Lower lobe of right lung (tissue), 2 donors: ENCODE measurements at regions not wholly inside any gene's neighbourhood (a gene's known extent, or its start where the extent isn't known, plus 50 kb on each side); places are given as distances from the start of the nearest gene placed in this dataset.
"Not testable (repeated sequence)": the region's sequence is repeated elsewhere in the genome, so short reads cannot be mapped to it uniquely, and the experiment has no call there.

Source experiments
- ATAC-seq, 2 donors: fragments of 200-7000 bp; cut with Tn5 transposase; one replicate each; pipeline ENCODE4 v1.9.1; 2020 to 2022; ENCODE audit warnings: mild to moderate bottlenecking in 2 of 2, moderate library complexity in 2 of 2
- DNase-seq: peaks from one replicate; pipeline ENCODE4 v3.0.0-alpha.2; 2020
- H3K27ac ChIP-seq: fragments of 200-600 bp; one replicate; pipeline ENCODE4 v1.8.0; 2022
- H3K27me3 ChIP-seq: fragments of 200-600 bp; one replicate; pipeline ENCODE4 v1.8.0; 2022; ENCODE audit warnings: low read depth
- H3K36me3 ChIP-seq: fragments of 200-600 bp; one replicate; pipeline ENCODE4 v1.8.0; 2022; ENCODE audit warnings: mild to moderate bottlenecking
- H3K4me1 ChIP-seq: fragments of 200-600 bp; one replicate; pipeline ENCODE4 v1.8.0; 2022
- H3K4me3 ChIP-seq: fragments of 200-600 bp; one replicate; pipeline ENCODE4 v1.8.0; 2022; ENCODE audit warnings: mild to moderate bottlenecking
- H3K9me3 ChIP-seq: fragments of 200-600 bp; one replicate; pipeline ENCODE4 v1.8.0; 2022
- CTCF ChIP-seq: fragments of 200-600 bp; IDR thresholded peaks from one replicate; pipeline ENCODE4 v1.8.0; 2022; ENCODE audit warnings: antibody characterized with exemption, mild to moderate bottlenecking
- intact Hi-C: fragments of 100-400 bp; cut with DNase I; formaldehyde crosslinking; loops from one replicate; pipeline ENCODE4 v1.11.0; 2022
- donor health status: DM: no; HTN: yes; CAD: no; lungs with severe emphysema.

GRCh38 chr4:151582098-151582497 lies 173.1 kb downstream of the FHIP1A start:
- H3K9me3 ChIP-seq = no peaks in the 10 kb centered on the region
- no peaks in the 10 kb centered on the region for H3K4me1 ChIP-seq
- no peak overlapping the region for H3K4me3 ChIP-seq
- DNase-seq (no peak), ATAC-seq (no peak)
- no peak for TF ChIP-seq CTCF
- H3K36me3 ChIP-seq = no peaks in the 10 kb centered on the region
- intact Hi-C loops = no loop called here
- H3K27me3 ChIP-seq = no peaks in the 10 kb centered on the region
- no peak overlapping the region for H3K27ac ChIP-seq

GRCh38 chr4:151583157-151583914 lies 174.4 kb downstream of the FHIP1A start:
- Histone ChIP-seq H3K27me3 (no peaks in the 10 kb centered on the region), H3K9me3 (no peaks in the 10 kb centered on the region), H3K4me3 (no peak overlapping the region), H3K4me1 (no peaks in the 10 kb centered on the region), H3K27ac (no peak overlapping the region), H3K36me3 (no peaks in the 10 kb centered on the region)
- no peak for TF ChIP-seq CTCF
- no peak for DNase-seq
- intact Hi-C loops = no loop called here
- no peak for ATAC-seq

- H3K4me3 ChIP-seq = no peak overlapping the region
- DNase-seq (no peak), ATAC-seq (no peak)
- no peaks in the 10 kb centered on the region for H3K9me3 ChIP-seq
- no peak for TF ChIP-seq CTCF
- no peaks in the 10 kb centered on the region for H3K36me3 ChIP-seq
- no peaks in the 10 kb centered on the region for H3K27me3 ChIP-seq
- no peaks in the 10 kb centered on the region for H3K4me1 ChIP-seq
- H3K27ac ChIP-seq = no peak overlapping the region
- intact Hi-C loops = no loop called here
Observed at GRCh38 chr4:151584101-151584500, 175.1 kb downstream of the FHIP1A start.

GRCh38 chr4:151595629-151596028 lies 165.2 kb downstream of the GATB start:
- H3K27me3 ChIP-seq, H3K27ac ChIP-seq, H3K36me3 ChIP-seq, intact Hi-C loops, H3K9me3 ChIP-seq, DNase-seq, H3K4me3 ChIP-seq, ATAC-seq, H3K4me1 ChIP-seq: not testable (repeated sequence)

- H3K9me3 ChIP-seq, H3K36me3 ChIP-seq, DNase-seq, H3K27me3 ChIP-seq, intact Hi-C loops, H3K4me1 ChIP-seq, H3K4me3 ChIP-seq, H3K27ac ChIP-seq, ATAC-seq: not testable (repeated sequence)
Observed at GRCh38 chr4:151597691-151598090, 163.1 kb downstream of the GATB start.

- intact Hi-C loops = no loop called here
- Histone ChIP-seq H3K27me3 (no peaks in the 10 kb centered on the region), H3K27ac (no peak overlapping the region), H3K4me1 (no peaks in the 10 kb centered on the region), H3K9me3 (no peaks in the 10 kb centered on the region), H3K4me3 (no peak overlapping the region), H3K36me3 (no peaks in the 10 kb centered on the region)
- TF ChIP-seq CTCF = no peak
- ATAC-seq = no peak
- no peak for DNase-seq
Observed at GRCh38 chr4:151599863-151600262, 160.9 kb downstream of the GATB start.
